T47D (cell line): ENCODE measurements at regions not wholly inside any gene's neighbourhood (a gene's known extent, or its start where the extent isn't known, plus 50 kb on each side); places are given as distances from the start of the nearest gene placed in this dataset.
"Not testable (repeated sequence)": the region's sequence is repeated elsewhere in the genome, so short reads cannot be mapped to it uniquely, and the experiment has no call there.

Experiments used
- DNase-seq, 2 experiments: peaks; one replicate each; pipeline versions ENCODE4 v3.0.0 to v3.0.0-alpha.2; 2011 to 2012; ENCODE audit warnings: low read depth in 1 of 2, low spot score in 1 of 2
- JUND ChIP-seq: IDR thresholded peaks from 2 replicates; pipeline ENCODE4 v1.6.1; 2012; ENCODE audit warnings: low read depth
- in situ Hi-C: cut with HindIII; loops from 2 replicates; pipeline ENCODE4 v1.10.0; 2016; ENCODE audit warnings: low sequenced_read_pairs, low pct_unique_long_range_greater_than_20kb

- in situ Hi-C loops = no loop called here
- no peak for DNase-seq
- no peak for TF ChIP-seq JUND
These were observed 110.2 kb downstream of the RAP2A start for GRCh38 chr13:97544031-97544765.

GRCh38 chr13:97544971-97545499 is 111.1 kb downstream of the RAP2A start:
- in situ Hi-C loops, DNase-seq: not testable (repeated sequence)

GRCh38 chr13:97548138-97548537 is 114.2 kb downstream of the RAP2A start:
- DNase-seq = no peak
- in situ Hi-C loops = no loop called here
- TF ChIP-seq JUND = no peak

GRCh38 chr13:97548711-97549110 is 114.7 kb downstream of the RAP2A start:
- in situ Hi-C loops = no loop called here
- no peak for DNase-seq
- TF ChIP-seq JUND = no peak

GRCh38 chr13:97549201-97549600 is 115.2 kb downstream of the RAP2A start:
- DNase-seq = no peak
- no peak for TF ChIP-seq JUND
- in situ Hi-C loops = no loop called here

GRCh38 chr13:97554496-97554895 is 120.5 kb downstream of the RAP2A start:
- in situ Hi-C loops = no loop called here
- TF ChIP-seq JUND = no peak
- DNase-seq = no peak

- no peak for DNase-seq
- in situ Hi-C loops = no loop called here
- no peak for TF ChIP-seq JUND
These were observed 121.1 kb downstream of the RAP2A start for GRCh38 chr13:97555034-97555433.

- in situ Hi-C loops = no loop called here
- no peak for TF ChIP-seq JUND
- no peak for DNase-seq
These were observed 125.1 kb downstream of the RAP2A start for GRCh38 chr13:97559030-97559429.

- no peak for DNase-seq
- no peak for TF ChIP-seq JUND
- in situ Hi-C loops = no loop called here
These were observed 126.0 kb downstream of the RAP2A start for GRCh38 chr13:97559981-97560380.

GRCh38 chr13:97561182-97561581 is 127.2 kb downstream of the RAP2A start:
- in situ Hi-C loops = no loop called here
- DNase-seq = no peak
- TF ChIP-seq JUND = no peak

- no peak for TF ChIP-seq JUND
- DNase-seq = no peak
- in situ Hi-C loops = no loop called here
These were observed 129.0 kb downstream of the RAP2A start for GRCh38 chr13:97562962-97563361.

- in situ Hi-C loops = no loop called here
- no peak for TF ChIP-seq JUND
- no peak for DNase-seq
These were observed 131.0 kb downstream of the RAP2A start for GRCh38 chr13:97564956-97565355.

- in situ Hi-C loops = no loop called here
- TF ChIP-seq JUND = no peak
These were observed 131.9 kb downstream of the RAP2A start for GRCh38 chr13:97565906-97566305.

GRCh38 chr13:97566907-97567306 is 132.9 kb downstream of the RAP2A start:
- DNase-seq = no peak
- in situ Hi-C loops = no loop called here
- TF ChIP-seq JUND = no peak

More at GRCh38 chr13:97565906-97566305, 131.9 kb downstream of the RAP2A start:
- DNase-seq = no peak
